HCT116 (cell line): ENCODE measurements at regions not wholly inside any gene's neighbourhood (a gene's known extent, or its start where the extent isn't known, plus 50 kb on each side); places are given as distances from the start of the nearest gene placed in this dataset.

ENCODE experiments used
- ATAC-seq: fragments of 200-7000 bp; cut with Tn5 transposase; 2 replicates; pipeline ENCODE4 v1.9.1; 2020; ENCODE audit warnings: mild to moderate bottlenecking, moderate library complexity
- BruUV-seq: library from RNA; stranded (reverse); fragments of 400-500 nt; replicated peaks from 2 replicates; lab custom pipeline; 2021; lab: Mats Ljungman, UMichigan
- CTCF ChIA-PET: fragments of 300-600 bp; sonication (Branson Sonifier 250); formaldehyde crosslinking; loops from one replicate; lab custom pipeline; 2021; ENCODE audit warnings: antibody characterized with exemption; lab: Charles Lee
- POLR2A ChIA-PET: fragments of 300-600, 350-600 bp; sonication (Branson Sonifier 250); formaldehyde crosslinking; loops from one replicate; lab custom pipeline; 2021; ENCODE audit warnings: antibody characterized with exemption; lab: Charles Lee
- RAD21 ChIA-PET, 2 experiments: fragments of 300-600 bp; sonication (Branson Sonifier 250); formaldehyde crosslinking; loops; one replicate each; lab custom pipeline; 2023; ENCODE audit warnings: low total read pairs in 2 of 2; ENCODE audit not compliant: uncharacterized antibody in 2 of 2, unreplicated experiment in 2 of 2, low non-redundant PET in 1 of 2; lab: Charles Lee
- DNase-seq: peaks from one replicate; pipeline ENCODE4 v3.0.0-alpha.2; 2010; ENCODE audit warnings: low read depth, low spot score
- H2AFZ ChIP-seq: fragments of 200-600 bp; shearing (Covaris generic), sonication (generic); 2 replicates; pipeline ENCODE4 v1.6.1; 2017; ENCODE audit warnings: low read depth, mixed run types, mixed read lengths, antibody characterized with exemption, low read length; ENCODE audit not compliant: poor library complexity, severe bottlenecking
- H3K27ac ChIP-seq: 2 replicates; pipeline ENCODE4 v1.5.1; 2012; ENCODE audit warnings: low read depth, low read length
- H3K27me3 ChIP-seq: fragments of 200-600 bp; sonication (generic); 2 replicates; pipeline ENCODE4 v1.6.1; 2016; ENCODE audit warnings: mixed run types, low read length, mixed read lengths; ENCODE audit not compliant: insufficient read depth
- H3K36me3 ChIP-seq, 2 experiments: fragments of 200-500 bp in 1 of 2; fragments of 200-600 bp in 1 of 2; sonication (Bioruptor generic) in 1 of 2; sonication (generic) in 1 of 2; 2 replicates each; pipeline versions ENCODE4 v1.5.1 to v1.6.1; 2014 to 2016; ENCODE audit warnings: low read length in 2 of 2, inconsistent platforms in 1 of 2, mixed read lengths in 1 of 2, mixed run types in 1 of 2; ENCODE audit not compliant: insufficient read depth in 2 of 2, control insufficient read depth in 1 of 2
- H3K4me1 ChIP-seq, 2 experiments: fragments of 200-600 bp in 1 of 2; sonication (generic) in 1 of 2; 2 replicates each; pipeline versions ENCODE4 v1.5.1 to v1.6.1; 2012 to 2017; ENCODE audit warnings: low read length in 2 of 2, inconsistent platforms in 1 of 2, mild to moderate bottlenecking in 1 of 2, mixed read lengths in 1 of 2, mixed run types in 1 of 2, moderate library complexity in 1 of 2; ENCODE audit not compliant: insufficient read depth in 2 of 2, control insufficient read depth in 1 of 2
- H3K4me2 ChIP-seq: fragments of 200-600 bp; sonication (generic); 2 replicates; pipeline ENCODE4 v1.6.1; 2017; ENCODE audit warnings: mixed run types, low read length, mixed read lengths
- H3K4me3 ChIP-seq, 2 experiments: fragments of 200-600 bp in 1 of 2; sonication (generic) in 1 of 2; replicated peaks in 1 of 2; 2 replicates each; pipeline ENCODE4 v1.5.1; 2011 to 2016; ENCODE audit warnings: low read length in 2 of 2, control low read depth in 1 of 2, low read depth in 1 of 2, mild to moderate bottlenecking in 1 of 2, mixed read lengths in 1 of 2, mixed run types in 1 of 2
- H3K79me2 ChIP-seq: fragments of 200-600 bp; sonication (generic); 2 replicates; pipeline ENCODE4 v1.6.1; 2017; ENCODE audit warnings: mild to moderate bottlenecking, mixed run types, low read length, moderate library complexity, mixed read lengths; ENCODE audit not compliant: insufficient read depth
- H3K9ac ChIP-seq: fragments of 200-600 bp; sonication (generic); 2 replicates; pipeline ENCODE4 v1.6.1; 2016; ENCODE audit warnings: low read length, mixed read lengths
- H3K9me2 ChIP-seq: fragments of 200-600 bp; sonication (generic), shearing (Covaris generic); 2 replicates; pipeline ENCODE4 v1.6.1; 2017; ENCODE audit warnings: mixed run types, mild to moderate bottlenecking, moderate library complexity; ENCODE audit not compliant: insufficient read depth
- H3K9me3 ChIP-seq, 2 experiments: fragments of 200-500 bp in 1 of 2; fragments of 200-600 bp in 1 of 2; sonication (Bioruptor generic) in 1 of 2; sonication (generic) in 1 of 2; 2 replicates each; pipeline ENCODE4 v1.6.1; 2014 to 2017; ENCODE audit warnings: low read length in 2 of 2, mixed read lengths in 2 of 2, inconsistent platforms in 1 of 2, low read depth in 1 of 2, mild to moderate bottlenecking in 1 of 2, mixed run types in 1 of 2, moderate library complexity in 1 of 2; ENCODE audit not compliant: control insufficient read depth in 1 of 2, insufficient read depth in 1 of 2
- H4K20me1 ChIP-seq: fragments of 200-600 bp; sonication (generic), shearing (Covaris generic); 2 replicates; pipeline ENCODE4 v1.6.1; 2017; ENCODE audit warnings: mixed run types, mild to moderate bottlenecking, moderate library complexity; ENCODE audit not compliant: insufficient read depth
- EGR1 ChIP-seq: IDR thresholded peaks from 2 replicates; pipeline ENCODE4 v1.6.1; 2012; ENCODE audit warnings: low read depth
- ELF1 ChIP-seq: IDR thresholded peaks from 2 replicates; pipeline ENCODE4 v1.6.1; 2012; ENCODE audit warnings: low read depth, borderline replicate concordance
- EZH2phosphoT487 ChIP-seq: fragments of 200-600 bp; IDR thresholded peaks from 2 replicates; pipeline ENCODE4 v1.6.1; 2018; ENCODE audit warnings: antibody characterized with exemption, borderline replicate concordance
- POLR2A ChIP-seq: IDR thresholded peaks from 2 replicates; pipeline ENCODE4 v1.7.0; 2011; ENCODE audit warnings: borderline replicate concordance; ENCODE audit not compliant: insufficient read depth, insufficient read length; ENCODE audit errors: extremely low read depth
- POLR2AphosphoS5 ChIP-seq: IDR thresholded peaks from 2 replicates; pipeline ENCODE4 v1.6.1; 2011; ENCODE audit warnings: mild to moderate bottlenecking, low read depth, low read length, moderate library complexity
- YY1 ChIP-seq: IDR thresholded peaks from 2 replicates; pipeline ENCODE4 v1.6.1; 2011; ENCODE audit warnings: low read length, low read depth, moderate library complexity, mild to moderate bottlenecking; ENCODE audit not compliant: insufficient replicate concordance; ENCODE audit errors: extremely low read depth
- ZNF274 ChIP-seq: fragments of 200-500 bp; sonication (Bioruptor generic); IDR thresholded peaks from 2 replicates; pipeline ENCODE4 v1.6.1; 2014; ENCODE audit warnings: mild to moderate bottlenecking, low read depth, low read length, inconsistent platforms
- intact Hi-C: fragments of 100-400 bp; cut with micrococcal nuclease; formaldehyde crosslinking; loops from 2 replicates; pipeline ENCODE4 v1.10.0; 2022
- TF ChIP-seq, protein P1 (sequence below): IDR thresholded peaks from 2 replicates; pipeline ENCODE4 v1.6.1; 2012
- TF ChIP-seq, protein P2 (sequence below), 3 experiments: fragments of 200-600 bp in 1 of 3; sonication (generic) in 1 of 3; IDR thresholded peaks in 2 of 3; conservative IDR thresholded peaks in 1 of 3; 2 replicates each; pipeline ENCODE4 v1.5.1; 2012 to 2017; ENCODE audit warnings: low read depth in 2 of 3, low read length in 2 of 3, antibody characterized with exemption in 1 of 3, borderline replicate concordance in 1 of 3, control low read depth in 1 of 3, mild to moderate bottlenecking in 1 of 3, mixed read lengths in 1 of 3, mixed run types in 1 of 3, moderate library complexity in 1 of 3; ENCODE audit not compliant: insufficient read depth in 1 of 3

- no peak overlapping the region for H3K4me2 ChIP-seq
- no peaks in the 10 kb centered on the region for H3K9me2 ChIP-seq
- ChIA-PET CTCF (no interaction called here), RAD21 (no interaction called here), POLR2A (no interaction called here)
- H3K79me2 ChIP-seq = no peaks in the 10 kb centered on the region
- no peaks in the 10 kb centered on the region for H3K27me3 ChIP-seq
- H2AFZ ChIP-seq = no peak overlapping the region
- ATAC-seq (no peak), DNase-seq (no peak)
- no TSS peak for BruUV-seq
- no peak overlapping the region for H3K9ac ChIP-seq
- no peak overlapping the region for H3K4me3 ChIP-seq
- no peak for TF ChIP-seq EZH2phosphoT487
- no peak for TF ChIP-seq YY1
- TF ChIP-seq POLR2A = no peak
- no peaks in the 10 kb centered on the region; the same call in 1 of the 2 replicates for H4K20me1 ChIP-seq
- intact Hi-C loops = no loop called here
- H3K4me1 ChIP-seq = no peaks in the 10 kb centered on the region
- no peak overlapping the region for H3K27ac ChIP-seq
- no peaks in the 10 kb centered on the region for H3K36me3 ChIP-seq
- H3K9me3 ChIP-seq = no peaks in the 10 kb centered on the region
Measured at GRCh38 chr3:178019645-178020044, 516.6 kb upstream of the KCNMB2 start.

- POLR2A ChIA-PET = no interaction called here
- no peaks in the 10 kb centered on the region for H3K4me1 ChIP-seq
- DNase-seq = peak; percentile 7
- TF ChIP-seq, protein P1, sequence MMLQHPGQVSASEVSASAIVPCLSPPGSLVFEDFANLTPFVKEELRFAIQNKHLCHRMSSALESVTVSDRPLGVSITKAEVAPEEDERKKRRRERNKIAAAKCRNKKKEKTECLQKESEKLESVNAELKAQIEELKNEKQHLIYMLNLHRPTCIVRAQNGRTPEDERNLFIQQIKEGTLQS = no peak
- TF ChIP-seq POLR2AphosphoS5 (no peak), ZNF274 (no peak), ELF1 (no peak), EGR1 (no peak), EZH2phosphoT487 (no peak)
- TF ChIP-seq, protein P2, sequence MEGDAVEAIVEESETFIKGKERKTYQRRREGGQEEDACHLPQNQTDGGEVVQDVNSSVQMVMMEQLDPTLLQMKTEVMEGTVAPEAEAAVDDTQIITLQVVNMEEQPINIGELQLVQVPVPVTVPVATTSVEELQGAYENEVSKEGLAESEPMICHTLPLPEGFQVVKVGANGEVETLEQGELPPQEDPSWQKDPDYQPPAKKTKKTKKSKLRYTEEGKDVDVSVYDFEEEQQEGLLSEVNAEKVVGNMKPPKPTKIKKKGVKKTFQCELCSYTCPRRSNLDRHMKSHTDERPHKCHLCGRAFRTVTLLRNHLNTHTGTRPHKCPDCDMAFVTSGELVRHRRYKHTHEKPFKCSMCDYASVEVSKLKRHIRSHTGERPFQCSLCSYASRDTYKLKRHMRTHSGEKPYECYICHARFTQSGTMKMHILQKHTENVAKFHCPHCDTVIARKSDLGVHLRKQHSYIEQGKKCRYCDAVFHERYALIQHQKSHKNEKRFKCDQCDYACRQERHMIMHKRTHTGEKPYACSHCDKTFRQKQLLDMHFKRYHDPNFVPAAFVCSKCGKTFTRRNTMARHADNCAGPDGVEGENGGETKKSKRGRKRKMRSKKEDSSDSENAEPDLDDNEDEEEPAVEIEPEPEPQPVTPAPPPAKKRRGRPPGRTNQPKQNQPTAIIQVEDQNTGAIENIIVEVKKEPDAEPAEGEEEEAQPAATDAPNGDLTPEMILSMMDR (IDR thresholded peaks at IDR 0.05 in 2 of 3, conservative IDR thresholded peaks at IDR 0.05 in 1 of 3; ENCODE audit: borderline replicate concordance in 1 of 3, insufficient read depth in 1 of 3, low read depth in 2 of 3, low read length in 2 of 3) = peak in 2 of 3 experiments; percentile 9 to 18; a peak in 1 of 6 replicates
- H4K20me1 ChIP-seq = no peaks in the 10 kb centered on the region; the same call in 1 of the 2 replicates
- intact Hi-C loops = no loop called here
- no TSS peak for BruUV-seq
- CTCF ChIA-PET = no interaction called here
- H3K9me2 ChIP-seq = no peaks in the 10 kb centered on the region
- no peaks in the 10 kb centered on the region for H3K9me3 ChIP-seq
- H3K27ac ChIP-seq = no peak overlapping the region
- RAD21 ChIA-PET = no interaction called here
- no peaks in the 10 kb centered on the region for H3K36me3 ChIP-seq
- no peak overlapping the region for H2AFZ ChIP-seq
- H3K9ac ChIP-seq = no peak overlapping the region
- no peaks in the 10 kb centered on the region for H3K27me3 ChIP-seq
- no peak overlapping the region for H3K4me3 ChIP-seq
- no peak overlapping the region for H3K4me2 ChIP-seq
- ATAC-seq = no peak
- no peaks in the 10 kb centered on the region for H3K79me2 ChIP-seq
Measured at GRCh38 chr3:178022599-178022998, 513.6 kb upstream of the KCNMB2 start.
